ENCODE measurements at regions not wholly inside any gene's neighbourhood (a gene's known extent, or its start where the extent isn't known, plus 50 kb on each side); places are given as distances from the start of the nearest gene placed in this dataset.

DNA sequence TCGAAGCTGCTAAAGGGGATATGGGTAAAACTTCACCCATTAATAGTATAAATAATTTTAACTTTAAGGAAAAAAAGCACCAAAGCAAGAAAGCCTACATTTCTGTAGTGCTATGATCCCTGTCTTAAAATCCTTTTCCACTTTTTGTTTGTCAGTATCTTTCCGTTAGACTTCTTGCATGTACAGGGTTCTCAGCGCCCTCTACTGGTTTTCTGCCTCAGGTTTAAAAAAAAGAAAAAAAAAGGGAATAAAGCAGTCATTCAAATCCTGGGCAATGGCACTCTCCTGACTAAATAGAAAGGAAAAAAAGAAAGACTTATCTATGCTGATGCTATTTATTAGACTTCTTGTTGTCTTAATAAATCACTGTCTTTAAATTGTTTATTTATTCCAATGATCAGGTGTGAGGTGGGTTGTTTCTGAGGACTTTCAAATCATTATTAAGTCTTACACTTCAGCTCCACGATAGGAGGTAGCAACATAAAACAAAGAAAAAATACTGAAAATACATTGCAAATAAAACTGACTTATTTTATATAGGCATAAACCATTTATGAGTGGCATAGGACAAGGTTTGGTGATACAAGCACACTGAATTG lies 475.4 kb upstream of the NR5A2 start:
- TF ChIP-seq, protein P1, sequence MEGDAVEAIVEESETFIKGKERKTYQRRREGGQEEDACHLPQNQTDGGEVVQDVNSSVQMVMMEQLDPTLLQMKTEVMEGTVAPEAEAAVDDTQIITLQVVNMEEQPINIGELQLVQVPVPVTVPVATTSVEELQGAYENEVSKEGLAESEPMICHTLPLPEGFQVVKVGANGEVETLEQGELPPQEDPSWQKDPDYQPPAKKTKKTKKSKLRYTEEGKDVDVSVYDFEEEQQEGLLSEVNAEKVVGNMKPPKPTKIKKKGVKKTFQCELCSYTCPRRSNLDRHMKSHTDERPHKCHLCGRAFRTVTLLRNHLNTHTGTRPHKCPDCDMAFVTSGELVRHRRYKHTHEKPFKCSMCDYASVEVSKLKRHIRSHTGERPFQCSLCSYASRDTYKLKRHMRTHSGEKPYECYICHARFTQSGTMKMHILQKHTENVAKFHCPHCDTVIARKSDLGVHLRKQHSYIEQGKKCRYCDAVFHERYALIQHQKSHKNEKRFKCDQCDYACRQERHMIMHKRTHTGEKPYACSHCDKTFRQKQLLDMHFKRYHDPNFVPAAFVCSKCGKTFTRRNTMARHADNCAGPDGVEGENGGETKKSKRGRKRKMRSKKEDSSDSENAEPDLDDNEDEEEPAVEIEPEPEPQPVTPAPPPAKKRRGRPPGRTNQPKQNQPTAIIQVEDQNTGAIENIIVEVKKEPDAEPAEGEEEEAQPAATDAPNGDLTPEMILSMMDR (IDR thresholded peaks at IDR 0.05) = no peak
- no peak for TF ChIP-seq POLR2A (IDR thresholded peaks at IDR 0.05)
- TF ChIP-seq POLR2AphosphoS5 (IDR thresholded peaks at IDR 0.05; ENCODE audit: insufficient read depth in 1 of 2, low read depth in 1 of 2) = no peak

Data from vagina (tissue), 2 donors.